H9 (cell line): ENCODE measurements at regions not wholly inside any gene's neighbourhood (a gene's known extent, or its start where the extent isn't known, plus 50 kb on each side); places are given as distances from the start of the nearest gene placed in this dataset.

ENCODE experiments used
- DNase-seq: peaks from one replicate; pipeline ENCODE4 v3.0.0-alpha.2; 2017
- H2AFZ ChIP-seq: one replicate; pipeline ENCODE4 v1.6.1; 2013; ENCODE audit warnings: mild to moderate bottlenecking, low read length, control low read depth, moderate library complexity
- H2AK5ac ChIP-seq: 2 replicates; pipeline ENCODE4 v1.6.1; 2013; ENCODE audit warnings: low read length, control low read depth, mixed read lengths; ENCODE audit not compliant: insufficient read length
- H2BK120ac ChIP-seq: one replicate; pipeline ENCODE4 v1.6.1; 2013; ENCODE audit warnings: low read depth, mild to moderate bottlenecking, low read length, control low read depth, inconsistent platforms; ENCODE audit not compliant: poor library complexity, severe bottlenecking
- H2BK12ac ChIP-seq: 2 replicates; pipeline ENCODE4 v1.6.1; 2013; ENCODE audit warnings: low read length, control low read depth, mixed read lengths, low read depth; ENCODE audit not compliant: insufficient read length
- H2BK15ac ChIP-seq: 2 replicates; pipeline ENCODE4 v1.6.1; 2013; ENCODE audit warnings: low read depth, low read length, control low read depth
- H2BK20ac ChIP-seq: one replicate; pipeline ENCODE4 v1.6.1; 2013; ENCODE audit warnings: low read depth, mild to moderate bottlenecking, low read length, control low read depth, inconsistent platforms; ENCODE audit not compliant: poor library complexity, severe bottlenecking
- H2BK5ac ChIP-seq: 2 replicates; pipeline ENCODE4 v1.6.1; 2013; ENCODE audit warnings: low read length, control low read depth, mixed read lengths; ENCODE audit not compliant: insufficient read length
- H3K14ac ChIP-seq: 2 replicates; pipeline ENCODE4 v1.6.1; 2013; ENCODE audit warnings: low read length, control low read depth; ENCODE audit not compliant: insufficient read depth
- H3K18ac ChIP-seq: 2 replicates; pipeline ENCODE4 v1.6.1; 2013; ENCODE audit warnings: low read depth, mild to moderate bottlenecking, mixed read lengths, low read length, control low read depth; ENCODE audit not compliant: insufficient read length
- H3K23ac ChIP-seq: 2 replicates; pipeline ENCODE4 v1.6.1; 2013; ENCODE audit warnings: low read length, control low read depth, mixed read lengths, low read depth; ENCODE audit not compliant: insufficient read length
- H3K23me2 ChIP-seq: 2 replicates; pipeline ENCODE4 v1.6.1; 2013; ENCODE audit warnings: low read depth, mild to moderate bottlenecking, mixed read lengths, low read length, control low read depth; ENCODE audit not compliant: insufficient read length, poor library complexity, severe bottlenecking
- H3K27ac ChIP-seq: 2 replicates; pipeline ENCODE4 v1.5.1; 2013; ENCODE audit warnings: low read length, control low read depth, mixed read lengths, low read depth; ENCODE audit not compliant: insufficient read length
- H3K27me3 ChIP-seq: 2 replicates; pipeline ENCODE4 v1.6.1; 2013; ENCODE audit warnings: low read length, control low read depth, inconsistent platforms; ENCODE audit not compliant: insufficient read depth
- H3K4ac ChIP-seq: 2 replicates; pipeline ENCODE4 v1.6.1; 2013; ENCODE audit warnings: low read depth, mild to moderate bottlenecking, control low read depth, inconsistent platforms, low read length, moderate library complexity
- H3K4me1 ChIP-seq: 2 replicates; pipeline ENCODE4 v1.6.1; 2013; ENCODE audit warnings: low read length, control low read depth, inconsistent platforms; ENCODE audit not compliant: insufficient read depth
- H3K4me2 ChIP-seq: 2 replicates; pipeline ENCODE4 v1.6.1; 2013; ENCODE audit warnings: low read length, control low read depth, mixed read lengths; ENCODE audit not compliant: insufficient read length, insufficient read depth
- H3K56ac ChIP-seq: 2 replicates; pipeline ENCODE4 v1.6.1; 2013; ENCODE audit warnings: low read depth, mild to moderate bottlenecking, mixed read lengths, low read length, control low read depth; ENCODE audit not compliant: insufficient read length
- H3K79me1 ChIP-seq: 2 replicates; pipeline ENCODE4 v1.6.1; 2013; ENCODE audit warnings: low read depth, mild to moderate bottlenecking, moderate library complexity, low read length, control low read depth, inconsistent platforms; ENCODE audit not compliant: insufficient read depth, poor library complexity, severe bottlenecking
- H3K79me2 ChIP-seq: 2 replicates; pipeline ENCODE4 v1.6.1; 2013; ENCODE audit warnings: low read length, control low read depth, inconsistent platforms; ENCODE audit not compliant: insufficient read depth
- H3K9ac ChIP-seq: 2 replicates; pipeline ENCODE4 v1.6.1; 2013; ENCODE audit warnings: low read length, control low read depth, mixed read lengths; ENCODE audit not compliant: insufficient read length; ENCODE audit errors: extremely low read depth
- H3K9me3 ChIP-seq: one replicate; pipeline ENCODE4 v1.6.1; 2013; ENCODE audit warnings: low read depth, low read length, inconsistent platforms; ENCODE audit not compliant: control insufficient read depth
- H3T11ph ChIP-seq: one replicate; pipeline ENCODE4 v1.6.1; 2013; ENCODE audit warnings: mild to moderate bottlenecking, low read length, control low read depth, inconsistent platforms
- H4K20me1 ChIP-seq: one replicate; pipeline ENCODE4 v1.6.1; 2013; ENCODE audit not compliant: control insufficient read depth, insufficient read length, insufficient read depth
- H4K5ac ChIP-seq: 2 replicates; pipeline ENCODE4 v1.6.1; 2013; ENCODE audit warnings: low read depth, mild to moderate bottlenecking, mixed read lengths, low read length, control low read depth; ENCODE audit not compliant: insufficient read length
- H4K8ac ChIP-seq: replicated peaks from 2 replicates; pipeline ENCODE4 v1.6.1; 2013; ENCODE audit warnings: low read length, control low read depth, mixed read lengths, low read depth; ENCODE audit not compliant: insufficient read length
- H4K91ac ChIP-seq: 2 replicates; pipeline ENCODE4 v1.6.1; 2013; ENCODE audit warnings: low read depth, mild to moderate bottlenecking, moderate library complexity, mixed read lengths, low read length, control low read depth; ENCODE audit not compliant: insufficient read length
- H3K27ac Mint-ChIP-seq, 3 experiments: 2 replicates in 2 of 3; 3 replicates in 1 of 3; pipeline ENCODE4 v1.8.0; 2020 to 2021; ENCODE audit warnings: mixed read lengths in 3 of 3, mild to moderate bottlenecking in 1 of 3, moderate library complexity in 1 of 3
- H3K27me3 Mint-ChIP-seq: 2 replicates; pipeline ENCODE4 v1.8.0; 2021; ENCODE audit warnings: low read depth, mild to moderate bottlenecking, moderate library complexity, mixed read lengths
- H3K36me3 Mint-ChIP-seq, 3 experiments: 2 replicates in 2 of 3; 3 replicates in 1 of 3; pipeline ENCODE4 v1.8.0; 2020 to 2021; ENCODE audit warnings: low read depth in 3 of 3, mixed read lengths in 3 of 3; ENCODE audit not compliant: insufficient read depth in 1 of 3
- H3K4me1 Mint-ChIP-seq, 2 experiments: 2 replicates each; pipeline ENCODE4 v1.8.0; 2020; ENCODE audit warnings: mixed read lengths in 2 of 2
- H3K4me3 Mint-ChIP-seq, 2 experiments: 2 replicates in 1 of 2; 3 replicates in 1 of 2; pipeline ENCODE4 v1.8.0; 2020 to 2021; ENCODE audit warnings: mild to moderate bottlenecking in 2 of 2, mixed read lengths in 2 of 2, moderate library complexity in 1 of 2
- H3K9me3 Mint-ChIP-seq, 2 experiments: 2 replicates in 1 of 2; 3 replicates in 1 of 2; pipeline ENCODE4 v1.8.0; 2020; ENCODE audit warnings: mild to moderate bottlenecking in 2 of 2, mixed read lengths in 2 of 2, moderate library complexity in 1 of 2
- CTCF ChIP-seq: fragments of 200-600 bp; sonication (generic); conservative IDR thresholded peaks from 3 replicates; pipeline ENCODE4 v1.8.0; 2021; ENCODE audit warnings: antibody characterized with exemption, mild to moderate bottlenecking

DNA sequence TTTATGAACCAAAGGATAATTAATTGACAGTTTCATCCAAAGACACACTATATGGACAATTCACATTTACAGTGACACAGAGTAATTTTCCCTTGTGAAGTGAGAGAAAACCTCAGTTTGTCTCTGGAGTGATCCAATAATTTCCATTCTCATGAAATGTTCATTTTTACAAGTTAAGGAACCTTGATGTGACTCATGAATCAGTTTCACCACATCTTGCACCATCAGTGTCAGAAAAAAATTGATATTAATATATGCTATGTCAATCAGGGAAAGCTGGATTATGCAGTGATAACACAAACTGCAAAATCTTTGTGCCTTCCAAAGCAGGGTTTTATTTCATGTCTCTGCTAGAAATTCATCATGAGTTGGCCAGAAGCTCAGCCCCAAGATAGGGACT is 348.1 kb downstream of the ARPP21 start:
- Histone ChIP-seq H3K4me1 (no peaks in the 10 kb centered on the region), H3K4ac (no peak overlapping the region), H4K91ac (no peak overlapping the region), H3K79me2 (no peaks in the 10 kb centered on the region), H3K14ac (no peak overlapping the region), H2BK12ac (no peak overlapping the region), H3K9me3 (no peaks in the 10 kb centered on the region), H3K23me2 (no peaks in the 10 kb centered on the region), H3K9ac (no peak overlapping the region), H2AK5ac (no peak overlapping the region), H3T11ph (no peak overlapping the region), H4K20me1 (no peaks in the 10 kb centered on the region), H4K5ac (no peak overlapping the region), H4K8ac (no peak overlapping the region), H2BK15ac (no peak overlapping the region), H3K4me2 (no peak overlapping the region), H2BK20ac (no peak overlapping the region), H2BK5ac (no peak overlapping the region), H3K27ac (no peak overlapping the region), H3K27me3 (no peaks in the 10 kb centered on the region), H2BK120ac (no peak overlapping the region), H2AFZ (no peak overlapping the region), H3K56ac (no peak overlapping the region), H3K18ac (no peak overlapping the region), H3K23ac (no peak overlapping the region), H3K79me1 (no peaks in the 10 kb centered on the region)
- no peaks in the 10 kb centered on the region for H3K4me1 Mint-ChIP-seq
- no peak for DNase-seq
- H3K9me3 Mint-ChIP-seq: no peaks in the 10 kb centered on the region
- TF ChIP-seq CTCF: no peak
- H3K4me3 Mint-ChIP-seq: no peak overlapping the region
- H3K27me3 Mint-ChIP-seq: peaks cover 6% of the 10 kb centered on the region
- H3K27ac Mint-ChIP-seq: no peak overlapping the region
- H3K36me3 Mint-ChIP-seq: no peaks in the 10 kb centered on the region
